Neuronal stem cell (in vitro differentiated cells): ENCODE measurements at regions not wholly inside any gene's neighbourhood (a gene's known extent, or its start where the extent isn't known, plus 50 kb on each side); places are given as distances from the start of the nearest gene placed in this dataset.

Experiments
- DNase-seq: peaks from one replicate; pipeline ENCODE4 v3.0.0-alpha.2; 2013; ENCODE audit warnings: low spot score
- H2AFZ ChIP-seq: one replicate; pipeline ENCODE4 v1.6.1; 2013; ENCODE audit warnings: mild to moderate bottlenecking, low read length, inconsistent platforms
- H2AK5ac ChIP-seq: 2 replicates; pipeline ENCODE4 v1.6.1; 2013; ENCODE audit warnings: low read depth, mild to moderate bottlenecking, inconsistent platforms, low read length, moderate library complexity, mixed read lengths
- H2BK120ac ChIP-seq: 2 replicates; pipeline ENCODE4 v1.6.1; 2013; ENCODE audit warnings: low read depth, mild to moderate bottlenecking, inconsistent platforms, low read length, moderate library complexity, mixed read lengths
- H2BK12ac ChIP-seq: one replicate; pipeline ENCODE4 v1.6.1; 2013; ENCODE audit warnings: low read length, inconsistent platforms
- H2BK15ac ChIP-seq: 2 replicates; pipeline ENCODE4 v1.6.1; 2013; ENCODE audit warnings: mild to moderate bottlenecking, low read length, inconsistent platforms, mixed read lengths
- H2BK5ac ChIP-seq: one replicate; pipeline ENCODE4 v1.6.1; 2013; ENCODE audit warnings: inconsistent platforms, mild to moderate bottlenecking, low read length, moderate library complexity
- H3K14ac ChIP-seq: one replicate; pipeline ENCODE4 v1.6.1; 2013; ENCODE audit warnings: low read length, inconsistent platforms
- H3K18ac ChIP-seq: 2 replicates; pipeline ENCODE4 v1.6.1; 2013; ENCODE audit warnings: low read length, inconsistent platforms
- H3K23ac ChIP-seq: 2 replicates; pipeline ENCODE4 v1.6.1; 2013; ENCODE audit warnings: low read depth, mild to moderate bottlenecking, mixed read lengths, low read length, inconsistent platforms; ENCODE audit not compliant: poor library complexity
- H3K27ac ChIP-seq: replicated peaks from 3 replicates; pipeline ENCODE4 v1.5.1; 2013; ENCODE audit warnings: low read length, inconsistent platforms
- H3K27me3 ChIP-seq, 3 experiments: 2 replicates each; pipeline ENCODE4 v1.6.1; 2013; ENCODE audit warnings: low read length in 3 of 3, mild to moderate bottlenecking in 2 of 3, inconsistent platforms in 1 of 3, low read depth in 1 of 3, mixed read lengths in 1 of 3, moderate library complexity in 1 of 3; ENCODE audit not compliant: control insufficient read depth in 3 of 3, insufficient read depth in 3 of 3
- H3K36me3 ChIP-seq, 2 donors: replicated peaks in 1 of 2; 2 replicates each; pipeline ENCODE4 v1.6.1; 2013; ENCODE audit warnings: low read length in 2 of 2; ENCODE audit not compliant: control insufficient read depth in 2 of 2, insufficient read depth in 2 of 2
- H3K4ac ChIP-seq: 2 replicates; pipeline ENCODE4 v1.6.1; 2013; ENCODE audit warnings: inconsistent platforms, mild to moderate bottlenecking, low read length, moderate library complexity
- H3K4me1 ChIP-seq, 2 donors: 1 replicate in 1 of 2; 2 replicates in 1 of 2; pipeline ENCODE4 v1.6.1; 2013; ENCODE audit warnings: low read length in 2 of 2, low read depth in 1 of 2; ENCODE audit not compliant: control insufficient read depth in 2 of 2, insufficient read depth in 1 of 2
- H3K4me2 ChIP-seq: one replicate; pipeline ENCODE4 v1.6.1; 2013; ENCODE audit warnings: mild to moderate bottlenecking, low read length, inconsistent platforms; ENCODE audit not compliant: insufficient read depth, poor library complexity, severe bottlenecking
- H3K4me3 ChIP-seq, 2 donors: 2 replicates each; pipeline ENCODE4 v1.5.1; 2013; ENCODE audit warnings: low read length in 2 of 2, mild to moderate bottlenecking in 2 of 2, inconsistent platforms in 1 of 2, moderate library complexity in 1 of 2
- H3K79me1 ChIP-seq: one replicate; pipeline ENCODE4 v1.6.1; 2013; ENCODE audit warnings: low read depth, mild to moderate bottlenecking, inconsistent platforms, low read length, moderate library complexity
- H3K9ac ChIP-seq: one replicate; pipeline ENCODE4 v1.6.1; 2013; ENCODE audit warnings: mild to moderate bottlenecking, low read depth, low read length, inconsistent platforms; ENCODE audit not compliant: poor library complexity
- H3K9me3 ChIP-seq, 2 donors: replicated peaks in 1 of 2; 2 replicates each; pipeline versions ENCODE3 to v1.6.1; 2013; ENCODE audit warnings: low read length in 2 of 2, mild to moderate bottlenecking in 2 of 2, inconsistent platforms in 1 of 2, low read depth in 1 of 2, mixed read lengths in 1 of 2, moderate library complexity in 1 of 2; ENCODE audit not compliant: control insufficient read depth in 2 of 2, insufficient read depth in 1 of 2
- H4K8ac ChIP-seq: one replicate; pipeline ENCODE4 v1.6.1; 2013; ENCODE audit warnings: low read depth, mild to moderate bottlenecking, inconsistent platforms, low read length, moderate library complexity
- H4K91ac ChIP-seq: one replicate; pipeline ENCODE4 v1.6.1; 2013; ENCODE audit warnings: low read length, low read depth, mild to moderate bottlenecking, inconsistent platforms; ENCODE audit not compliant: poor library complexity
- WGBS, 2 donors: extraction: QIAGEN DNeasy Blood & Tissue Kit; methylation state at CpG; one replicate each; pipeline ENCODE4 v1.1.7; 2013; ENCODE audit warnings: missing lambda C conversion rate in 2 of 2, mixed read lengths in 1 of 2; ENCODE audit not compliant: insufficient read length in 2 of 2, insufficient replicate concordance in 1 of 2; ENCODE audit errors: extremely low coverage in 2 of 2; 5-methylcytosine and 5-hydroxymethylcytosine counted together

- H3K23ac ChIP-seq: no peak overlapping the region
Observed at GRCh38 chr1:163981500-163982030, 577.4 kb upstream of the PBX1 start.

GRCh38 chr1:163983097-163983496 lies 575.9 kb upstream of the PBX1 start:
- Histone ChIP-seq H4K8ac (no peak overlapping the region), H3K14ac (no peak overlapping the region), H4K91ac (no peak overlapping the region), H3K4me1 (no peaks in the 10 kb centered on the region), H3K9me3 (no peaks in the 10 kb centered on the region), H2AK5ac (no peak overlapping the region), H2BK5ac (no peak overlapping the region), H3K36me3 (no peaks in the 10 kb centered on the region), H3K18ac (no peak overlapping the region), H2BK120ac (no peak overlapping the region), H3K4ac (no peak overlapping the region), H3K27ac (no peak overlapping the region), H3K27me3 (no peaks in the 10 kb centered on the region), H3K79me1 (no peaks in the 10 kb centered on the region), H3K4me2 (no peak overlapping the region), H3K9ac (no peak overlapping the region), H2AFZ (no peak overlapping the region), H3K23ac (no peak overlapping the region), H3K4me3 (no peak overlapping the region), H2BK12ac (no peak overlapping the region), H2BK15ac (no peak overlapping the region)
- WGBS, 2 donors: no CpG with 5 or more reads among the region's 2 CpGs
- DNase-seq: no peak

More at GRCh38 chr1:163981500-163982030, 577.4 kb upstream of the PBX1 start:
- Histone ChIP-seq H2BK12ac (no peak overlapping the region), H2AK5ac (no peak overlapping the region), H2BK5ac (no peak overlapping the region), H3K9ac (no peak overlapping the region), H3K4ac (no peak overlapping the region), H2BK15ac (no peak overlapping the region), H3K27ac (no peak overlapping the region), H3K4me1 (no peaks in the 10 kb centered on the region), H3K4me2 (no peak overlapping the region), H2BK120ac (no peak overlapping the region), H4K91ac (no peak overlapping the region), H3K79me1 (no peaks in the 10 kb centered on the region), H3K36me3 (no peaks in the 10 kb centered on the region), H3K4me3 (no peak overlapping the region), H4K8ac (no peak overlapping the region), H3K27me3 (no peaks in the 10 kb centered on the region), H3K18ac (no peak overlapping the region), H3K9me3 (no peaks in the 10 kb centered on the region), H2AFZ (no peak overlapping the region), H3K14ac (no peak overlapping the region)
- DNase-seq: no peak
- no CpG with 5 or more reads among the region's 2 CpGs for WGBS, 2 donors

DNA sequence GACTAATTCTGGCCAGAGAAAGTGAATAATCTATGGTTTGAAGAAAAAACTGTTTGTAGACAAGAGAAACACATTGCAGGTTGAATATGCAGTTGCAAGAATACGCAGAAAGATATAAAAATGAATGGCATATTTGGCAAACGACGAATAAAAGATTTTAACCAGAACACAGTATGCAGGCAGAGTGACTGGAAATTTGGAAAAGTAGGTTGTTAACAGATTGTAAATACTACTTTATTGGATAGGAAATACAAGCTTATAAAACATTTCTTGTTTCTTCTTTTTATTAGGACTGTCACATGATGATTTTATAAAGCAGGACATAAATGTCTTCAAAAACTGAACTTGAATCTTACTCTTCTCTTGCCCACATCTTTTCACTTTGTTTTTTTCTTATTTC lies 573.3 kb upstream of the PBX1 start:
- H3K4ac ChIP-seq: no peak overlapping the region
- no peaks in the 10 kb centered on the region for H3K4me1 ChIP-seq
- no peak overlapping the region for H3K27ac ChIP-seq
- no peak overlapping the region for H3K18ac ChIP-seq
- H2BK5ac ChIP-seq: no peak overlapping the region
- no peak overlapping the region for H3K23ac ChIP-seq
- no peak overlapping the region for H3K4me3 ChIP-seq
- no peak overlapping the region for H3K4me2 ChIP-seq
- H2BK15ac ChIP-seq: no peak overlapping the region
- no peaks in the 10 kb centered on the region for H3K36me3 ChIP-seq
- H2BK120ac ChIP-seq: no peak overlapping the region
- H3K14ac ChIP-seq: no peak overlapping the region
- no peak overlapping the region for H4K91ac ChIP-seq
- H3K79me1 ChIP-seq: no peaks in the 10 kb centered on the region
- no peak for DNase-seq
- no peak overlapping the region for H2AK5ac ChIP-seq
- H2BK12ac ChIP-seq: no peak overlapping the region
- H3K27me3 ChIP-seq: no peaks in the 10 kb centered on the region
- no peaks in the 10 kb centered on the region for H3K9me3 ChIP-seq
- no CpG with 5 or more reads among the region's 3 CpGs for WGBS, 2 donors
- no peak overlapping the region for H4K8ac ChIP-seq
- no peak overlapping the region for H2AFZ ChIP-seq
- H3K9ac ChIP-seq: no peak overlapping the region

DNA sequence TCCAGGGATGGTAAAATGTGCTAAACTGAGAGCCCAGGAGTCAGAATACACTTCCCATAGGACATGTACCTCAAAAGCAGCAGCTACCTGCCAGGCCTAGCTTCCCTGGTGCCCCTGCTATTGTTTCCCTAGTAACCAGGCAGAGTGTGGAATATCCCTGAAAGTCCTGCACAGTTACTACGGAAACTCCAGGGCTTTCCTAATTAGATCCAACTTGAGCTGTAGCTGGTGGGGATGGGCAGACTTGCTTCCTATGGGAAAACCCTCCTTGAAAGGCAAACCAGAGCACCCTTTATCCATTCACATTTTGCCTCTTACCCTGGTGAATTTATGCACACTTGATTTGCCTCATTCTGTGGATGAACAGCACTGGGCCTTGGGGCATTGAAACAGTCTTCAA lies 559.9 kb upstream of the PBX1 start:
- WGBS, 2 donors: no CpG with 5 or more reads among the region's 1 CpG

More for the DNA sequence above, 559.9 kb upstream of the PBX1 start:
- Histone ChIP-seq H2BK15ac (no peak overlapping the region), H2AFZ (no peak overlapping the region), H2BK12ac (no peak overlapping the region), H3K4ac (no peak overlapping the region), H3K79me1 (no peaks in the 10 kb centered on the region), H4K8ac (no peak overlapping the region), H2BK5ac (no peak overlapping the region), H2AK5ac (no peak overlapping the region), H3K18ac (no peak overlapping the region), H3K27me3 (no peaks in the 10 kb centered on the region), H3K4me2 (no peak overlapping the region), H3K23ac (no peak overlapping the region), H3K4me1 (peaks cover 0 to 5% of the 10 kb centered on the region in 2 donors), H2BK120ac (no peak overlapping the region), H3K36me3 (no peaks in the 10 kb centered on the region), H4K91ac (no peak overlapping the region), H3K14ac (no peak overlapping the region), H3K9ac (no peak overlapping the region), H3K27ac (no peak overlapping the region), H3K4me3 (no peak overlapping the region), H3K9me3 (no peaks in the 10 kb centered on the region)
- DNase-seq: no peak
